Femur (tissue), 1 donor: ENCODE measurements at regions not wholly inside any gene's neighbourhood (a gene's known extent, or its start where the extent isn't known, plus 50 kb on each side); places are given as distances from the start of the nearest gene placed in this dataset.
"Not testable (repeated sequence)": the region's sequence is repeated elsewhere in the genome, so short reads cannot be mapped to it uniquely, and the experiment has no call there.

Experiments used
- DNase-seq: peaks from one replicate; pipeline ENCODE4 v3.0.0-alpha.2; 2017

GRCh38 chr9:85322592-85322991 lies 419.2 kb downstream of the AGTPBP1 start:
- no peak for DNase-seq

GRCh38 chr9:85321561-85321960 lies 420.2 kb downstream of the AGTPBP1 start:
- DNase-seq = no peak

- no peak for DNase-seq
These were observed 421.7 kb downstream of the AGTPBP1 start for GRCh38 chr9:85319936-85320656.

GRCh38 chr9:85315535-85315934 lies 426.2 kb downstream of the AGTPBP1 start:
- not testable (repeated sequence) for DNase-seq

- DNase-seq = no peak
These were observed 431.2 kb downstream of the AGTPBP1 start for GRCh38 chr9:85310573-85310972.

GRCh38 chr9:85303757-85304134 lies 438.0 kb downstream of the AGTPBP1 start:
- no peak for DNase-seq

GRCh38 chr9:85302938-85303756 lies 438.6 kb downstream of the AGTPBP1 start:
- DNase-seq = no peak

GRCh38 chr9:85298499-85298898 lies 443.3 kb downstream of the AGTPBP1 start:
- no peak for DNase-seq

- DNase-seq = not testable (repeated sequence)
These were observed 446.5 kb downstream of the AGTPBP1 start for GRCh38 chr9:85295244-85295643.

- DNase-seq = no peak
These were observed 449.5 kb downstream of the AGTPBP1 start for GRCh38 chr9:85292261-85292660.

- no peak for DNase-seq
These were observed 450.5 kb downstream of the AGTPBP1 start for GRCh38 chr9:85291266-85291665.

GRCh38 chr9:85290019-85290418 lies 451.7 kb downstream of the AGTPBP1 start:
- no peak for DNase-seq

GRCh38 chr9:85289142-85289541 lies 452.6 kb downstream of the AGTPBP1 start:
- DNase-seq = no peak

GRCh38 chr9:85283421-85283820 lies 458.3 kb downstream of the AGTPBP1 start:
- DNase-seq = no peak

- DNase-seq = no peak
These were observed 463.0 kb downstream of the AGTPBP1 start for GRCh38 chr9:85278769-85279168.

- no peak for DNase-seq
These were observed 465.0 kb downstream of the AGTPBP1 start for GRCh38 chr9:85276741-85277140.

- DNase-seq = no peak
These were observed 471.9 kb downstream of the AGTPBP1 start for GRCh38 chr9:85269811-85270210.

- no peak for DNase-seq
These were observed 473.6 kb downstream of the AGTPBP1 start for GRCh38 chr9:85268131-85268530.

GRCh38 chr9:85264695-85265094 lies 477.1 kb downstream of the AGTPBP1 start:
- no peak for DNase-seq

- DNase-seq = no peak
These were observed 478.5 kb downstream of the AGTPBP1 start for GRCh38 chr9:85263288-85263687.

- no peak for DNase-seq
These were observed 479.4 kb downstream of the AGTPBP1 start for GRCh38 chr9:85262333-85262732.

GRCh38 chr9:85260275-85260845 lies 481.4 kb downstream of the AGTPBP1 start:
- DNase-seq = no peak

GRCh38 chr9:85258823-85259370 lies 482.9 kb downstream of the AGTPBP1 start:
- DNase-seq = peak; percentile 80

- no peak for DNase-seq
These were observed 483.5 kb downstream of the AGTPBP1 start for GRCh38 chr9:85258236-85258635.
